MM.1S (cell line): ENCODE measurements at regions not wholly inside any gene's neighbourhood (a gene's known extent, or its start where the extent isn't known, plus 50 kb on each side); places are given as distances from the start of the nearest gene placed in this dataset.

Experiments used
- EZH2 ChIP-seq: fragments of 300-600 bp; sonication (generic); optimal IDR thresholded peaks from 2 replicates; pipeline ENCODE3; 2017; ENCODE audit warnings: low read depth, mild to moderate bottlenecking, antibody characterized with exemption, low read length, mixed read lengths
- EZH2phosphoT487 ChIP-seq: fragments of 300-600 bp; sonication (generic); IDR thresholded peaks from 2 replicates; pipeline ENCODE4 v1.6.1; 2018; ENCODE audit warnings: antibody characterized with exemption, low read length
- TF ChIP-seq, protein P1 (sequence below): fragments of 300-600 bp; sonication (generic); IDR thresholded peaks from 2 replicates; pipeline ENCODE4 v1.5.1; 2016; ENCODE audit warnings: antibody characterized with exemption, low read length, mixed read lengths

DNA sequence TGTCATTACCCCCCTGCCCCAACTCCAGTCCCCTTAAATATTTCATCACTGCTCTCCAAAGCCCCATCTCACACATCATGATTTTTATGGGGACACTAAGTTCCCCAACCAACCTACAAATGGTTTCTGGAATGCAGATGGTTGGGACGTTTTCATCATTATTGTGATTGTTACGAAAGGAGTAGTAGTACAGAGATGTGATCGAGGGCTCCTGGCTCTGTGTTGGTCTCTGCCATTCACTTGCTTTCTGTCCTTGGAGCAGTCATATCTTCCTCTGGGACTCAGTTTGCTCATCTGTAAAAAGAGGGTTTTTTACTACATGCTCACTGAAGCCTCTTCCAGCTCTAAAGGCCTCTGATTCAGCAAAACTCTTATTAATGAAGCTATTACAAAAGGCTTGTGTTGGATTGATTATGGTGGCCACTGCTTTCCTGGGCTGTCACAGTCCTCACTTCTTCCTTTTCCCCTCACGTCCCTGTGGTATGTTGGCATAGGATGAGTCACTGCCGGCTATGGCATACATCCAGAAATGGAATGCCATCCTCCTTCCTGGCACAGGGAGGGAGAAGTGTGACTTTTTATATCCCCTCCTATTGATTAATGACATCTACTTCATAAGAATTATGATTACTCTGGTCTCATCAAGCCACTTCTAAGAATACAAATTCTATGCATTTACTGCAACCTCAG lies 593.7 kb downstream of the METTL15 start:
- TF ChIP-seq, protein P1, sequence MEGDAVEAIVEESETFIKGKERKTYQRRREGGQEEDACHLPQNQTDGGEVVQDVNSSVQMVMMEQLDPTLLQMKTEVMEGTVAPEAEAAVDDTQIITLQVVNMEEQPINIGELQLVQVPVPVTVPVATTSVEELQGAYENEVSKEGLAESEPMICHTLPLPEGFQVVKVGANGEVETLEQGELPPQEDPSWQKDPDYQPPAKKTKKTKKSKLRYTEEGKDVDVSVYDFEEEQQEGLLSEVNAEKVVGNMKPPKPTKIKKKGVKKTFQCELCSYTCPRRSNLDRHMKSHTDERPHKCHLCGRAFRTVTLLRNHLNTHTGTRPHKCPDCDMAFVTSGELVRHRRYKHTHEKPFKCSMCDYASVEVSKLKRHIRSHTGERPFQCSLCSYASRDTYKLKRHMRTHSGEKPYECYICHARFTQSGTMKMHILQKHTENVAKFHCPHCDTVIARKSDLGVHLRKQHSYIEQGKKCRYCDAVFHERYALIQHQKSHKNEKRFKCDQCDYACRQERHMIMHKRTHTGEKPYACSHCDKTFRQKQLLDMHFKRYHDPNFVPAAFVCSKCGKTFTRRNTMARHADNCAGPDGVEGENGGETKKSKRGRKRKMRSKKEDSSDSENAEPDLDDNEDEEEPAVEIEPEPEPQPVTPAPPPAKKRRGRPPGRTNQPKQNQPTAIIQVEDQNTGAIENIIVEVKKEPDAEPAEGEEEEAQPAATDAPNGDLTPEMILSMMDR: no peak
- TF ChIP-seq EZH2: no peak
- no peak for TF ChIP-seq EZH2phosphoT487
